DND-41 (cell line): ENCODE measurements at regions not wholly inside any gene's neighbourhood (a gene's known extent, or its start where the extent isn't known, plus 50 kb on each side); places are given as distances from the start of the nearest gene placed in this dataset.

Experiments
- CTCF ChIP-seq: IDR thresholded peaks from 2 replicates; pipeline ENCODE4 v1.5.1; 2012; ENCODE audit warnings: borderline replicate concordance, low read length, moderate library complexity, mild to moderate bottlenecking; ENCODE audit not compliant: poor library complexity, severe bottlenecking; ENCODE audit errors: extremely low read depth
- EZH2 ChIP-seq: IDR thresholded peaks from 3 replicates; pipeline ENCODE4 v1.6.1; 2012; ENCODE audit warnings: borderline replicate concordance, low read depth, mild to moderate bottlenecking, moderate library complexity, low read length, inconsistent platforms; ENCODE audit not compliant: severe bottlenecking

DNA sequence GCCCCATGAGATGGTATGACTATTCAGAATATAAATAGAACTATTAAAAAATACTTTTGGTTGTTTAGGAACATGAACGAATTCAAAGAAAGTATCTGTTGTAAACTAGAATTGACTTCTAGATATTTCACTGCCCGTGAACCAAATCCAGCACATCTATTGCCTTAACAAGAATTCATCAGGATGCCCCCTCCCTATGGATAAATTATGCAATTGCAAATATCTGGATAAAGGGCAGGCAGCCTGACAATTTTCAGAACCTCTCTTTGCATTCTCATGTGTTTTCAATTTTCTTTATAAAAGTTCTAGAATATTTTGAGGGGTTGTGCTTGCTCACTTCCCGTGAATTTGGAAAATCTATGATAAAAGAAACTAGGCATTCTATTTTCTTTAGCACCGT is 822.1 kb upstream of the SORCS1 start:
- TF ChIP-seq EZH2 (no peak), CTCF (no peak)
